ENCODE measurements at regions not wholly inside any gene's neighbourhood (a gene's known extent, or its start where the extent isn't known, plus 50 kb on each side); places are given as distances from the start of the nearest gene placed in this dataset.

GRCh38 chr13:85282876-85283275 lies 516.3 kb downstream of the SLITRK6 start:
- ATAC-seq (no peak), DNase-seq (no peak)
- intact Hi-C loops (cut with DNase I, micrococcal nuclease) = no loop called here

DNA sequence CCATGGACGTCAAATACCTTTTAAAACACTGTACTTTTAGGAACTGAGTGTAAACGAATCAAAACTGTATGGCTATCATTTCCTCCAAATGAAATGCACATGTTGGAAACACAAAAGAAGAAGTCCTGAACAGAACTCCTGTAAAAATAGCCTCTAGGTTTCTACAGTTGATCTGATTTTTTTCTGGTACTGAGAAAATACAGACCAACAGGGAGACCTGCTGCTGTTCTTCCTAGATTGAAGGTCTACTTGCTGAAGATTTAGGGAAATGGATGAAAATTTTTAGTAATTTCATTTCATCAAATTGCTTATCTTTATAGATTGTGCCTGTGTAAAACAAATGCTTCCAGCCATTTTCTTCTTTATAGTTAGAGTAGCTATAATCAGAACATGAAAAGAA lies 520.4 kb downstream of the SLITRK6 start:
- ATAC-seq = no peak
- intact Hi-C loops (cut with DNase I, micrococcal nuclease) = no loop called here
- DNase-seq = no peak

- ATAC-seq = no peak
- no peak for DNase-seq
- intact Hi-C loops (cut with DNase I, micrococcal nuclease) = no loop called here
Observed at GRCh38 chr13:85277748-85278147, 521.5 kb downstream of the SLITRK6 start.

DNA sequence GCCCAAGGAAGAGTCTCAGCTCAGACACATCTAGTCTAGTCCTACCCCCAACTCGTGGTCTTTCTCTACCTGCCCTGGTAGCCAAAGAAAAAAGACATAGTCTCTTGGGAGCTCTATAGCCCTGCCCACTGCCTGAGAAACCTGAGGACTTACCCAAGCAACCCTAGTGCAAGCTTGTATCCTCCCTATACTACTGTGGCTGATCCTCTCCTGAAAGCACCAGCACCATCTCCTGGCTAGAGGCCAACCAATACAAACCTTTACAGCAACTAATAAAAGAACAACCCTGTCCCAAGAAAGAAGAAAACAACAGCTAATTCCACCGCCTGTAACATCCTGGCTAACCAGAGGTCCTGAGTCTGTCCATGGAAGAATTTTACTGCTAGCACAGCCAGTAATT lies 532.4 kb downstream of the SLITRK6 start:
- intact Hi-C loops (cut with DNase I, micrococcal nuclease) = no loop called here
- no peak for DNase-seq

GRCh38 chr13:85266331-85266730 lies 532.9 kb downstream of the SLITRK6 start:
- ATAC-seq = no peak
- DNase-seq = no peak

More for the DNA sequence above, 532.4 kb downstream of the SLITRK6 start:
- no peak for ATAC-seq

DNA sequence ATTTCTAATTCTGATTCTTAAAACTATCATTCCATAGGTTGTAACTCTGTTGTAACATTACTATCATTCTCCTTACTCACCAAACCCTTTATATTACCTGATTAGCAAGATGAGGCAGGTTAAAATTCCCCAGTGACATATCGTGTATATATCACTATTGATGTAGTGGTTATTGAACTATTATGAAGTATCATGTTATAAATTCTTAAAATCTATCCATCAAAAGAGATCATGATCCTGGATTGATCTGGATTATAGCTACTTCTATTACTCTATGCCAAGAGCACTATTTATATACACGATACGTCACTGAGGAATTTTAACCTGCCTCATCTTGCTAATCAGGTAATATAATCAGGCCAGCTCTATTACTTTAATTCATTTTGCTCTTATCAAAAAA lies 533.9 kb downstream of the SLITRK6 start:
- ATAC-seq = no peak
- intact Hi-C loops (cut with DNase I, micrococcal nuclease) = no loop called here
- DNase-seq = no peak

More at GRCh38 chr13:85266331-85266730, 532.9 kb downstream of the SLITRK6 start:
- intact Hi-C loops (cut with DNase I, micrococcal nuclease) = no loop called here

- no peak for DNase-seq
- intact Hi-C loops (cut with DNase I, micrococcal nuclease) = no loop called here
- ATAC-seq = no peak
Observed at GRCh38 chr13:85262499-85262898, 536.7 kb downstream of the SLITRK6 start.

GRCh38 chr13:85261757-85262346 lies 537.4 kb downstream of the SLITRK6 start:
- no peak for DNase-seq
- ATAC-seq = no peak
- intact Hi-C loops (cut with DNase I, micrococcal nuclease) = no loop called here

DNA sequence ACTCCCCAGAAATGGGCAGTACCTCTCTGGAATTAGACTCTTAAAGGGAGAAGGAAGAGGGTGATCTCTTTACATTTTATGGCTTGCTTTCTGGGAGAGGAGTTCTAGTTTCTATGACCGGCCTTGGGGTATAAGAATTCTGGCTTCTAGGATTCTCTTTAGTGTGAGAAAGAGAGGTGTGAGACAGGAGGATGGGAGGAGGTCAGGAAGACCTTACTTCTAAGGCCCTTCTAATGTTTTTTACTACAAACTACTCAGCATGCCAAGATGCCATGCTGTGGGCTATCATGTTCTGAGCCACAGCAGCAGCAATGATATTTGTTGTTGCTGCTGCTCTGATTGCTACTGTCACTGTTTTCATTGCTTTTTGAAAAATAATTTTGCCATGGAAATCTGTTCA lies 538.3 kb downstream of the SLITRK6 start:
- ATAC-seq (no peak), DNase-seq (no peak)
- intact Hi-C loops (cut with DNase I, micrococcal nuclease) = no loop called here

GRCh38 chr13:85255978-85256377 lies 543.2 kb downstream of the SLITRK6 start:
- ATAC-seq (no peak), DNase-seq (no peak)
- intact Hi-C loops (cut with DNase I, micrococcal nuclease) = no loop called here

DNA sequence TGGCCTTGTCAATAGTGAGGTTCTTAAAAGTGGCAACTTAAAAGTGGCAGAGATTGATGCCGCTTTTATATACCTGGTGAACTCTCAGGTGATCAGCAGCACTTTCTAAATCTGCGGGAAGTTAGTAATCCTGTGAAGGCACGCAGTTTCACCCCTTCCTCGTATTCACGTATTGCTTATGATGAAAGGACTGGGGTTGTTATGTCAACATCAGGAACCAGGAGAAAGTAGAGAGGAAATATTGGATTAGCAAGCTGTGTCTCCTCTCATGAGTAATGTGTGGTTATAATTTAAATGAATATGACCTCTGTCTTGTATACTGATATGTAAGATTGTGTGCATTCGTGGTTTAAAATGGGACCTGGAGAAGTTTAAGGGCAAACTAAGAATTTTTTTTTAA lies 544.6 kb downstream of the SLITRK6 start:
- intact Hi-C loops (cut with DNase I, micrococcal nuclease) = no loop called here
- no peak for DNase-seq
- no peak for ATAC-seq

- no peak for ATAC-seq
- no peak for DNase-seq
- intact Hi-C loops (cut with DNase I, micrococcal nuclease) = no loop called here
Observed at GRCh38 chr13:85249151-85249550, 550.1 kb downstream of the SLITRK6 start.

DNA sequence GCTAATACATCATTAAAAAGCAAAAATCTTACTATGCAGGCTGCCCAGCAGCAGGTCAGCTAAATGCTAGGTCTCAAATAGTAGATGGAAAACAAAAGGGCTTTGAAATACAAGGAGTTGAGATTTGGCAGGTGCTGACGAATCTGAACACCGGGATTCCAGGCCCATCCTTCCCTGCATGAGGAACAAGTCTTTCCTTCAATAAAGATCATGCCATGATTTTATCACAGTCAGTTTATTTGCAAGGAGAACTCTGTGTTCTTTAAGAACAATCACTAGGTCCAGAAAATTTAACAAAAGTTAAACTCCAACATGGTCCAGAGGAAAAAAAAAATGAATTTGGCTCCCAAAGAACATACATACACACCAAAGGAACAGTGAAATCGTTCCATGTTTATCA lies 551.4 kb downstream of the SLITRK6 start:
- intact Hi-C loops (cut with DNase I, micrococcal nuclease) = no loop called here
- DNase-seq (no peak), ATAC-seq (no peak)

GRCh38 chr13:85243831-85244230 lies 555.4 kb downstream of the SLITRK6 start:
- DNase-seq (no peak), ATAC-seq (no peak)
- intact Hi-C loops (cut with DNase I, micrococcal nuclease) = no loop called here

- no peak for ATAC-seq
- DNase-seq = no peak
- intact Hi-C loops (cut with DNase I, micrococcal nuclease) = no loop called here
Observed at GRCh38 chr13:85241060-85241459, 558.2 kb downstream of the SLITRK6 start.

DNA sequence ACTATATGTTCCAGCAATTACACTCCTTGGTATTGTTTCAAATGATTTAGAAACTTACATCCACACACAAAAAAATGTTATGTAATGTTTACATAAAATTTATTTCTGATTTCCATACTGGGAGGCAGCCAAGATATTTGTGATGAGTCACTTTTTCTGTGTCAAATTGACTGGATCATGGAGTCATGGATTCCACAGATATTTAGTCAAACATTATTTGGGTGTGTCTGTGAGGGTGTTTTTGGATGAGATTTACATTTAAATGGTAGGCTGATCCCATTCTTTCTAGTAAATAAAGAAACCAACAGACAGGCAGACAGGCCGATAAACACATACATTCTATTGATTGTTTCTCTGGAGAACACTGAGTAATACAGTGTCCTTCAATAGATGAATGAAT lies 562.8 kb downstream of the SLITRK6 start:
- DNase-seq (no peak), ATAC-seq (no peak)
- intact Hi-C loops (cut with DNase I, micrococcal nuclease) = no loop called here

DNA sequence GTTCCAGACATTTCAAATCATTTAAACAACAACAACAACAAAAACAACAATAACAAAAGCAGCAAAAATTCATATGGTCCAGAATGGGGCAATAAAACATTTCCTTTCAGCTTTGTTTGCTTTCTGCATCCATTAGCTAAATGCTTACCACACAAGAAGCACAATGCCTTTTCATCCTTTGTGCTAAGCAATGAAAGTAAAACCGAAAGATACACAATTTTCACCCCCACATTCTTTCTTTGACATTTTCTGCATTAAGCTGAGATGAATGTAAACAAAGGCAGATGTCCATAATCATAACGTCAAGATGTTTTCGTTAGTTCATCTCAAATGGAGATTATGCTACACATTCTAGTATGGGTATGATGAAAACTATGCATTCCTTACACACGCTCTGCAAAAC lies 568.5 kb downstream of the SLITRK6 start:
- no peak for DNase-seq
- intact Hi-C loops (cut with DNase I, micrococcal nuclease) = no loop called here
- no peak for ATAC-seq

DNA sequence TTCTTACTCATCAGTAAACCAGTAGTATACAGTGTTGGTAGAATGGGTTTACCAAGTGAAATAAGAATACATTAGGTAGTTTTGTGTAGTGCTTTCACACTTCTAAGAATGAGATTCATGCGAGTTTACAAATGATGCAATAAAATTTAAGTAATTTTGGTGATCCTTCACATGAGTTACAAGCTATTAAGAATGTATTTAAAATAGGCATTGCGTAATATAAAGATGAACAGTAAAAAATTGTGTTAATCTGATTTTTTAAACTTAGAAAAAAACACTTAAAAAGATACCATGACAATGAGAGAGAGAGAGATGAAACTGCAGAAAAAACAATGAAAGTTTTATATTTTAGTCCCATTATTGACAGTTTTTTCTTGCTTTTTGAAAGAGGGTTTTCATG lies 570.5 kb downstream of the SLITRK6 start:
- intact Hi-C loops (cut with DNase I, micrococcal nuclease) = no loop called here
- ATAC-seq = no peak
- DNase-seq = no peak

- ATAC-seq (no peak), DNase-seq (no peak)
- intact Hi-C loops (cut with DNase I, micrococcal nuclease) = no loop called here
Observed at GRCh38 chr13:85223883-85224656, 575.1 kb downstream of the SLITRK6 start.

DNA sequence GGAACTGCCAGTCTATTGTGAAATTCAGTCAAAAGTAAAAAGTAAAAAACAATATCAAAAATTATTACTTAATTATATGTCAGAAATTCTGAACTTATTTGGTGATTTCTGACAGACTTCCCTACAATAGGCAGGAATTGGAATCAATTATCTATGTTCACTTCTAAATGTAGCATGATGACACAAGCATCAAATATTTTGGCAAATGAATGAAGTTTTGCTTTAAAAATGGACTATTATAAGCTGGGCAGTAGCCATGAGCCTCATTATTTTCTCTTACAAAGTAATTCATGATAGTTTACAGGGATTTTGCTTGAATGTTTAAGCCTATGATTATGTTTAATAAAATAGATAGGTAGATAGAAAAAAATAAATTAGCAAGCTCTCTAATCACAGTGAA lies 582.6 kb downstream of the SLITRK6 start:
- intact Hi-C loops (cut with DNase I, micrococcal nuclease) = no loop called here
- ATAC-seq (no peak), DNase-seq (no peak)

DNA sequence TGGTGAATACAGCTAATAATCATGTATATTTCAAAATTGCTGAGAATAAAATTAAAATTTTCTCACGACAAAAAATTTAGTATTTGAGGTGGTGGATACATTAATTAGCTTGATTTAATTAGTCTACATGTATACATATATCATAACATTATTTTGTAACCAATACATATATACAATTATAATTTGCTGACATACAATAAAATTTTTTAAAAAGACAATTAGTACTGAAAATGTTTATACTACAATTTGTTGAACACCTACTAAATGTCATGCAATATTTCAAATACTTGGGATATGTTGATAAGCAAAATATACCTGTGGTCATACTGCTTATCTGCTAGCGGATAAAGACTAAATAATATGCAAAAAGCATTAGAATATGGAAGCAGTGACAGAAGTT lies 586.5 kb downstream of the SLITRK6 start:
- ATAC-seq = no peak
- no peak for DNase-seq
- intact Hi-C loops (cut with DNase I, micrococcal nuclease) = no loop called here

Measured in left colon (tissue), 2 donors.